ENCODE measurements at regions not wholly inside any gene's neighbourhood (a gene's known extent, or its start where the extent isn't known, plus 50 kb on each side); places are given as distances from the start of the nearest gene placed in this dataset.

- TF ChIP-seq POLR2A (IDR thresholded peaks at IDR 0.05; ENCODE audit: low read depth, low read length) (no peak), POLR2AphosphoS5 (IDR thresholded peaks at IDR 0.05; ENCODE audit: low read depth, low read length) (no peak), TAF1 (IDR thresholded peaks at IDR 0.05; ENCODE audit: borderline replicate concordance, low read depth, low read length) (no peak)
Observed at GRCh38 chr6:101303495-101303894, 90.0 kb upstream of the GRIK2 start.

Data from GM12892 (cell line).